CD4-positive, alpha-beta T cell (primary cell): ENCODE measurements at regions not wholly inside any gene's neighbourhood (a gene's known extent, or its start where the extent isn't known, plus 50 kb on each side); places are given as distances from the start of the nearest gene placed in this dataset.

Experiments
- ATAC-seq: fragments of 200-7000 bp; cut with Tn5 transposase; one replicate; pipeline ENCODE4 v1.10.0; 2022; ENCODE audit warnings: mild to moderate bottlenecking; ENCODE audit not compliant: poor library complexity
- CTCF ChIA-PET: fragments of 350-600 bp; sonication (Branson Sonifier 250); formaldehyde crosslinking; loops from one replicate; lab custom pipeline; 2021; ENCODE audit warnings: antibody characterized with exemption, inconsistent platforms; lab: Charles Lee
- POLR2A ChIA-PET: fragments of 350-600 bp; sonication (Branson Sonifier 250); formaldehyde crosslinking; loops from one replicate; lab custom pipeline; 2021; ENCODE audit warnings: antibody characterized with exemption, inconsistent platforms; lab: Charles Lee
- DNase-seq, 14 experiments: peaks; one replicate each; pipeline ENCODE4 v3.0.0-alpha.2; 2013 to 2020; ENCODE audit warnings: mixed read lengths in 2 of 14
- H3K27ac ChIP-seq, 2 donors: one replicate each; pipeline versions ENCODE4 v1.5.1 to v1.7.0; 2013; ENCODE audit warnings: low read length in 2 of 2, low read depth in 1 of 2, mild to moderate bottlenecking in 1 of 2
- H3K27me3 ChIP-seq, 2 experiments: 1 replicate in 1 of 2; 2 replicates in 1 of 2; pipeline versions ENCODE4 v1.6.1 to v1.7.0; 2013; ENCODE audit warnings: low read length in 2 of 2, control low read depth in 1 of 2, mild to moderate bottlenecking in 1 of 2, moderate library complexity in 1 of 2; ENCODE audit not compliant: insufficient read depth in 2 of 2, control insufficient read depth in 1 of 2
- H3K36me3 ChIP-seq: one replicate; pipeline ENCODE4 v1.6.1; 2013; ENCODE audit warnings: low read length, control low read depth; ENCODE audit not compliant: insufficient read depth
- H3K4me1 ChIP-seq: one replicate; pipeline ENCODE4 v1.6.1; 2013; ENCODE audit warnings: low read length, control low read depth; ENCODE audit not compliant: insufficient read depth
- H3K4me3 ChIP-seq: one replicate; pipeline ENCODE4 v1.5.1; 2013; ENCODE audit warnings: mild to moderate bottlenecking, low read length, moderate library complexity
- H3K9me3 ChIP-seq, 2 experiments: 1 replicate in 1 of 2; 2 replicates in 1 of 2; pipeline versions ENCODE4 v1.6.1 to v1.7.0; 2013; ENCODE audit warnings: low read length in 2 of 2, mild to moderate bottlenecking in 2 of 2, control low read depth in 1 of 2, moderate library complexity in 1 of 2; ENCODE audit not compliant: control insufficient read depth in 1 of 2, insufficient read depth in 1 of 2
- H3K27ac Mint-ChIP-seq: one replicate; pipeline ENCODE4 v1.8.0; 2020; ENCODE audit warnings: mixed read lengths
- H3K27me3 Mint-ChIP-seq: one replicate; pipeline ENCODE4 v1.8.0; 2021; ENCODE audit warnings: mixed read lengths
- H3K36me3 Mint-ChIP-seq: one replicate; pipeline ENCODE4 v1.8.0; 2021; ENCODE audit warnings: low read depth, mixed read lengths
- H3K4me1 Mint-ChIP-seq: one replicate; pipeline ENCODE4 v1.8.0; 2021; ENCODE audit warnings: low read depth, mixed read lengths
- H3K4me3 Mint-ChIP-seq: one replicate; pipeline ENCODE4 v1.8.0; 2020; ENCODE audit warnings: mild to moderate bottlenecking, mixed read lengths
- H3K9me3 Mint-ChIP-seq: one replicate; pipeline ENCODE4 v1.8.0; 2020; ENCODE audit warnings: mixed read lengths
- intact Hi-C, 2 experiments: fragments of 100-400 bp; cut with DNase I in 1 of 2; cut with micrococcal nuclease in 1 of 2; formaldehyde crosslinking; loops; one replicate each; pipeline versions ENCODE4 v1.15.1 to v1.9.0; 2023 to 2025; cut with DNase I, micrococcal nuclease
- TF ChIP-seq, protein P1 (sequence below): fragments of 200-600 bp; IDR thresholded peaks from one replicate; pipeline ENCODE4 v1.8.0; 2022; ENCODE audit warnings: antibody characterized with exemption, mild to moderate bottlenecking

DNA sequence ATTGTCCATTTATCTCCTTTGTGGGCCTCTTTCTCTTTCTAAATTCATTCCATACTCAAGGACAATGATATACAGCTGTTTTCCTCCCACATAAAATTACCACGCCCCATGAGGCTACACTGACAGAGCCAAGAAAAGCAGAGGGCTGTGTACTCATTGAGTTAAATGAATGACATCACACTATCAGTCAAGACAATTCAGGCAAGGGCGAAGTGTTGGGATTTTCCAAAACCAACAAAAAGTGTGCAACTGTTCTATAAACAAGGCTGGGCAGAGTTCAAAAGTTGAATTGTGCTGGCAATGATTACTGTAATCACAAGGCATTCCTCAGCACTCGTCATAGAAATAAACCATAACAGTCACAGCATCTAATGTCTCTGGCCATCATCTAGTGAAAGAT is 799.6 kb upstream of the DIAPH2 start:
- DNase-seq (no peak), ATAC-seq (no peak)
- no peak overlapping the region for H3K4me3 Mint-ChIP-seq
- intact Hi-C loops: no loop called here
- H3K27me3 Mint-ChIP-seq: no peaks in the 10 kb centered on the region
- Histone ChIP-seq H3K27me3 (no peaks in the 10 kb centered on the region), H3K9me3 (no peaks in the 10 kb centered on the region), H3K4me1 (no peaks in the 10 kb centered on the region), H3K4me3 (no peak overlapping the region), H3K36me3 (no peaks in the 10 kb centered on the region), H3K27ac (no peak overlapping the region)
- H3K36me3 Mint-ChIP-seq: no peaks in the 10 kb centered on the region
- TF ChIP-seq, protein P1, sequence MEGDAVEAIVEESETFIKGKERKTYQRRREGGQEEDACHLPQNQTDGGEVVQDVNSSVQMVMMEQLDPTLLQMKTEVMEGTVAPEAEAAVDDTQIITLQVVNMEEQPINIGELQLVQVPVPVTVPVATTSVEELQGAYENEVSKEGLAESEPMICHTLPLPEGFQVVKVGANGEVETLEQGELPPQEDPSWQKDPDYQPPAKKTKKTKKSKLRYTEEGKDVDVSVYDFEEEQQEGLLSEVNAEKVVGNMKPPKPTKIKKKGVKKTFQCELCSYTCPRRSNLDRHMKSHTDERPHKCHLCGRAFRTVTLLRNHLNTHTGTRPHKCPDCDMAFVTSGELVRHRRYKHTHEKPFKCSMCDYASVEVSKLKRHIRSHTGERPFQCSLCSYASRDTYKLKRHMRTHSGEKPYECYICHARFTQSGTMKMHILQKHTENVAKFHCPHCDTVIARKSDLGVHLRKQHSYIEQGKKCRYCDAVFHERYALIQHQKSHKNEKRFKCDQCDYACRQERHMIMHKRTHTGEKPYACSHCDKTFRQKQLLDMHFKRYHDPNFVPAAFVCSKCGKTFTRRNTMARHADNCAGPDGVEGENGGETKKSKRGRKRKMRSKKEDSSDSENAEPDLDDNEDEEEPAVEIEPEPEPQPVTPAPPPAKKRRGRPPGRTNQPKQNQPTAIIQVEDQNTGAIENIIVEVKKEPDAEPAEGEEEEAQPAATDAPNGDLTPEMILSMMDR: no peak
- H3K9me3 Mint-ChIP-seq: peaks cover 4% of the 10 kb centered on the region
- H3K27ac Mint-ChIP-seq: no peak overlapping the region
- CTCF ChIA-PET: no interaction called here
- no peaks in the 10 kb centered on the region for H3K4me1 Mint-ChIP-seq
- POLR2A ChIA-PET: no interaction called here

DNA sequence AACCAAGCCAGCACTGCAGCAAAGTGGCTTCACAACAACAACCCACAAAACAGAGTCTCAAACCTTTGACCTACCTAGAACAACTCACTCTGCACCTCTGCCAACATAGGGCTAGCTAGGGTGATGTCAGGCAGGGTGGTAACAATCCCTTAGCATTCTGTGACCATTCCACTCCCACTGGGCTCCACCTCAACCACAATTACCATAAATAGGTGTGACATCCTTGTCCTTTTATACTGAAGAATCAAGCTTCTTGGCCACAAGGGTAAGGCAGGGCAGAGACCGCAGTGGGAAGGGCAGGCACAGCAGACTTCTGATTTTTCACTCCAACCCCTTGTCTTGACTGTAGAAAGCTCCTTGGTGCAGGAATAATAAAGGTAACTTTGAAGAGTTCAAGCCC is 795.4 kb upstream of the DIAPH2 start:
- Histone ChIP-seq H3K9me3 (no peaks in the 10 kb centered on the region), H3K4me3 (no peak overlapping the region), H3K27ac (no peak overlapping the region), H3K4me1 (no peaks in the 10 kb centered on the region), H3K36me3 (no peaks in the 10 kb centered on the region), H3K27me3 (no peaks in the 10 kb centered on the region)
- ChIA-PET POLR2A (no interaction called here), CTCF (interaction anchor here (0.8 kb wide), 1 partner anchor 47 kb away, joined by 3 read pairs; no protein-coding TSS in a partner anchor)
- intact Hi-C loops: no loop called here
- H3K27ac Mint-ChIP-seq: no peak overlapping the region
- no peaks in the 10 kb centered on the region for H3K27me3 Mint-ChIP-seq
- H3K4me1 Mint-ChIP-seq: no peaks in the 10 kb centered on the region
- TF ChIP-seq, protein P1: no peak
- no peaks in the 10 kb centered on the region for H3K9me3 Mint-ChIP-seq
- H3K4me3 Mint-ChIP-seq: no peak overlapping the region
- no peaks in the 10 kb centered on the region for H3K36me3 Mint-ChIP-seq
- ATAC-seq: no peak
- no peak for DNase-seq

DNA sequence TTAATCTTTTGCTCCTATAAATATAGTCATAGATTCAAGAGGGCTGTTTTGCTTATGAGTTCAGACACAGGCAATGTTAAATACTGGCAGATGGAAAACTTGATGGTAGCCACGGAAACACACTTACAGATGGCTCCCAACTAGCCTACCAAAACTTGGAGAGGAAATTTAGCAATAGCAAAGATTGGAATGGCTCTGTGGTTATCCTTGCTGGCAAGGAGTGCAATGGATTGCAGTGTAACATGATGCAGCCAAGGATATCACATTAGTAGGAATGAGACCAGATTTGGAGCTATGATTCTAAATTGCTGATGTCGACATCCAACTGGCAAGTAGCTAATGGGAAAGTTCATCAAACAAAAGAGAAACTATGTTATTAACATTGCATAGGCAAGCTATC is 791.0 kb upstream of the DIAPH2 start:
- H3K9me3 ChIP-seq: no peaks in the 10 kb centered on the region
- TF ChIP-seq, protein P1: no peak
- H3K9me3 Mint-ChIP-seq: no peaks in the 10 kb centered on the region
- no peaks in the 10 kb centered on the region for H3K27me3 ChIP-seq
- H3K36me3 ChIP-seq: no peaks in the 10 kb centered on the region
- DNase-seq (no peak), ATAC-seq (no peak)
- no peak overlapping the region for H3K27ac ChIP-seq
- no peaks in the 10 kb centered on the region for H3K4me1 Mint-ChIP-seq
- no peaks in the 10 kb centered on the region for H3K27me3 Mint-ChIP-seq
- no peaks in the 10 kb centered on the region for H3K4me1 ChIP-seq
- no peak overlapping the region for H3K4me3 Mint-ChIP-seq
- H3K36me3 Mint-ChIP-seq: no peaks in the 10 kb centered on the region
- H3K4me3 ChIP-seq: no peak overlapping the region
- no peak overlapping the region for H3K27ac Mint-ChIP-seq
- ChIA-PET POLR2A (no interaction called here), CTCF (no interaction called here)
- intact Hi-C loops: no loop called here
